ENCODE measurements at regions not wholly inside any gene's neighbourhood (a gene's known extent, or its start where the extent isn't known, plus 50 kb on each side); places are given as distances from the start of the nearest gene placed in this dataset.
"Not testable (repeated sequence)": the region's sequence is repeated elsewhere in the genome, so short reads cannot be mapped to it uniquely, and the experiment has no call there.

DNA sequence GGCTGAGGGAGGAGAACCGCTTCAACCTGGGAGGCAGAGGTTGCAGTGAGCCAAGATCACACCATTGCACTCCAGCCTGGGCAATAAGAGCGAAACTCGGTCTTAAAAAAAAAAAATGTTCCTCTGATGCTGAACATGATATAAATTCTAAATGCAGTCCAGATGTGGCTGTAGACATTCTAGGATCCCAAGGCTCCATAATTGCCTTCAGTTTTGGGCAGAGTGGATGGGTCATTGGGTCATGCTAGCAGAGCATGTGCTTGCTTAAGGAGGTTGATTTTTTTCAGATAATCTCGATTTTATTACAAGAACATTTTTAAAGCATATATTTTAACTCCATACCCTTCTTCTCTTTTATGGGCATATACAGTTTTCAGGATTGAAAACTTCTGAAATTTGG, 112.0 kb downstream of the UTRN start:
- no peak for DNase-seq

DNA sequence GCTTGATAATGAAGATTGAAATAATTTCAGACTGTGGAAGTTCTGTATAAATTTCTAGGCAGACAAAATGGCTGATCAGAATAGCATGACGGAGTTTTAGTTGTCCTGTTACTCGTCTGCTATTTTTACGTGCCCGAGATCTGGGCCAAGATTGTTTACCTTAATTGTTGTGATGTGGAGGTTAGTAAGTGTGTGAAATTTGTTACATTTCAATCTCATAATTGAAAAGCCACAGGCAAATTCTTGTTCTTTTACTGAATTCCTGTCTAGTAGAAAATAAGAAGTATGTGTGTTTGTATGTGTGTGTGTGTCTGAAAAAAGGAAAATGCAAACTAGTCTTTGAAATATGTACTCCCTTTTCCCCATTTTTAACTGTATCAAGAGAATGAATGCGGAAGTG, 115.2 kb downstream of the UTRN start:
- no peak for DNase-seq

- no peak for DNase-seq
Observed at GRCh38 chr6:144401736-144402733, 116.9 kb downstream of the UTRN start.

DNA sequence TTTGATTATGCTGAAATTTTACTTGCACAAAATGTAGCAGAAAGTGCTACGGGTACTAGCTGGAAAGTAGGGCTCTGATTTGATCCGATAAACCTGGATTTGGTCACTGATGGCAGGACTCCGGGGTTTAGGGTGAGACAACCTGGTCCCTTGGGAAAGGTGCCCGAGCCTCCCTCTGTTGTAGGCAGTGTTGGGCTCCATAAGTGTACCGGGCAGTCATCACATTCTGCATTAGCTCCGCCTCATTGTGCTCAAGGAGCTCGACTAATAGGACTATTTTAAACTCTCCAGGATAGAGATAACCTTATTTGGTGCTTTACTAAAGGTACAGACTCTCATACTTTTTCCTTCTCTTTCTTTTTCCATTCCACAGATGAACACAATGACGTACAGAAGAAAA, 117.6 kb downstream of the UTRN start:
- no peak for DNase-seq

- no peak for DNase-seq
Observed at GRCh38 chr6:144405163-144405562, 120.0 kb downstream of the UTRN start.

GRCh38 chr6:144406796-144407195, 121.7 kb downstream of the UTRN start:
- DNase-seq = no peak

DNA sequence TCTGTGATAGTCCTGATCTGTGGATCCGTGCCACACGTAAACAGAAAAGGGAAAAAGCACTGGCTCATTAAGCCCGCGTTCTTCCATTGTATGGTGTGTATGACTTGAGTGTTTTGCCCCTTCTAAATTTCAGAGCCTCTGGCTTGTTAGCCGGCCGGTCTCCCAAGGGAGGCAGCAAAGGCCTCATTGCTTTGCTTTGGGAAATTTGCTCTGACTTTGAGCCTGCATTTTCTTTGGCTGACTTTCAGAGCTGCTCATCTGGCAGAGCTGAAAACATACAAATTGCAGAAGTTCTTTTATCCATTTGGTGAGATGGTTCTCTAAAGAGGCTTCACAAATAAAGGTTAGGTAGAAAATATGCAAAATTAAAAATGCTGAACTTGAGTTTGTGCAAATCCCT, 123.0 kb downstream of the UTRN start:
- DNase-seq = no peak

DNA sequence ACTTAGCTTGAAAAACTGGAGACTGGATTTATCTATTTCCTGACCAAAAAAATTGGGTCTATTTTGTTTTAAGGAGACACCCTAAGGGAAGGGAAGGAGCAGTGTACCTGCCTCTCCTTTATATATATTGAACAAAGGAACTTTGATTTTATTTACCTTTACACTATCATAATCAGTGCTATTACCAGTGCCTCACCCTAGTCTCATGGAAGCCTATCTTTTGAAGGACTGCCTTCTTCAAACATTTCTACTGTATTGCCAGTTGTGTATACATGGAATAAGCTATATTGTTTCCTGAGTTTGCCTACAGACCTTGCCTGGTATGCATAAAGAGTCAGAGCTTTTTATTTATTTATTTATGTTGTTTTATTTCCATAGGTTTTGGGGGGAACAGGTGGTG, 124.9 kb downstream of the UTRN start:
- DNase-seq = no peak

GRCh38 chr6:144410574-144410973, 125.4 kb downstream of the UTRN start:
- DNase-seq = not testable (repeated sequence)

- no peak for DNase-seq
Observed at GRCh38 chr6:144411531-144412165, 126.5 kb downstream of the UTRN start.

GRCh38 chr6:144413418-144413817, 128.3 kb downstream of the UTRN start:
- DNase-seq = peak; percentile 5

DNA sequence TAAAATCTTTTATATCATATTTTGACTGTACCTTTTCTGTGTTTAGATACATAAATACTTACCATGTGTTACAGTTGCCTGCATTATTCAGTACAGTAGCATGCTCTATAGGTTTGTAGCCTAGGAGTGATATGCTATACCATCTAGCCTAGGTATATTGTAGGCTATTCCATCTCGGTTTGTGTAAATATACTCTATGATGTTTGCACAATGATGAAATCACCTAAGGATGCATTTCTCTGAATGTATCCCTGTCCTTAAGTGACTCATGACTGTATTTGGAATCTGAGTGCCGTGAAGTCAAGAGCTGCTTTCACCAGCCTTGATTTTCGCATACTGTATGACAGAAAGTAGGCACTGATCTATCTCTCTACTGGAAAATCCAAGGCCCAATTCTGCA, 129.9 kb downstream of the UTRN start:
- no peak for DNase-seq

DNA sequence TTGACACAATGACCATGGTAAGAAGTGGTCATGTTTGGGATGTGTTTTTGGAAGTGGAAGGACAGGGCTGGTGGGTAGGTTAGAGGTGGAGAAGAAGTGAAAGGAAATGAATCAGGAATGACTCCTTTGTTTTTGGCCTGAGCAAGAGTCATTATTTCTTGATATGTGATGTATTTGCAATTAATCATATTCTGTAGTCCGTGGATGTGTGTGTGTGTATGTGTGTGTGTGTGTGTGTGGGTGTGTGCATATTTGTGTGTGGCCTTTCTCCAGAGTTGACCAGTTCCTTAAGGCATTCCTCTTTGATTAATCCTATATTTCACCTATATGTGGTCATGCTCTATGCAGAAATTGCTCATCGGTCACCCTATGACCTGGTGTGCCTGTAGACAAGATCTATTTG, 130.7 kb downstream of the UTRN start:
- no peak for DNase-seq

DNA sequence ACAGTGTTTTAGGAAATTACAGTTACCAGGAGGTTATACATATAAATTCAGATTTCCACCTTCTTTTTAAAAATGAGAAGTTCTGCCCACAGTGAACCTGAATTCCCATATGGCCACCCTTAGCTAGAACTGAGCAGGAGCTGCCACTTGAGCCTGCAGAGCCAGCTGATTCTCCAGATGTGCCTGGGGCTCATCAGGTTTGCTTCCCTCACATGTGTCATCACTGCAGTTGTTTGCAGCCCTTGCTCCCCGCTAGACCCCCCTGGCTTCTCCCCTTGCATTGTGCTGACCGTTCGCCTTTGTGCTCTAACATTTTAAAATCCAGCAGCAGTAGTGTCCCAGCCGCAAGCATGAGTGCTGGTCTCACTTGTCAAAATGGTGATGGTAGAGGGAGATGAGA, 131.1 kb downstream of the UTRN start:
- DNase-seq = no peak

- DNase-seq = no peak
Observed at GRCh38 chr6:144416773-144417172, 131.6 kb downstream of the UTRN start.

DNA sequence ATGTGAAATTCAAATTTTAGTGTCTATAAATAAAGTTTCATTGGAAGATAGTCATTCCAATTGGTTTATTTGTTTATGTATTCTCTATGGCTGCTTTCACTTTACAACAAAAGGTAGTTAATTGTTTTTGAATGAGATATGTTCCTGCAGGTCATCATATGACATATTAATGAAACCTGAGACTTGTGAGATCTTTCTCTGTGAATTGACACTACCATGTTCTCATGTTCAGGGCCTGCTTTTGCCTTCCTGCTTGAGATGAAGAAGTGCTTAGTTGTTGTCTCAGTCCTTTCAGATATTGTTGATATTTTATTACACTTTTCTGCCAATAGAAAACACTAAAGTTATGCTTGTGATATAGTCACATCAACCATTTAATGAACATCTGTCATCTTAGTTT, 132.5 kb downstream of the UTRN start:
- no peak for DNase-seq

GRCh38 chr6:144418959-144419545, 133.9 kb downstream of the UTRN start:
- DNase-seq = no peak

GRCh38 chr6:144423167-144423566, 138.0 kb downstream of the UTRN start:
- DNase-seq = no peak

DNA sequence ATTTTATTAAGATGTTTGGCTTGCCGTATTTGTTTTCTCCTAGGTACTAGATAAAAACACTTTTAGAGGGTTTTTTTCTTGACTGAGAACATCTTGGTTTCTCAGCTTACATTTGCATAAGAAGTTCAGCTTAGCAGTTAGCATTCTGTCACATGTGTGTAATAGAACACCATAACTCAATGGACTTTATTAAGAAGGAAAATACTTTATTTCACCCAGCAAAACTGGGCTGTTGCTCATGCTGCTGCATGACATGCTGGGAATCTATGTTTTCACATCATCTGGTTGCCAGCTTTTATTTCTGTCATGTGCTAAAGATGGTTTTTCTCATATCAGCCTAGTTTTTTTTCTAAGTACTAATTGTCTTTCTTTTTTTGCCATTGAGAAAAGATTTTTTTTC, 144.6 kb downstream of the UTRN start:
- no peak for DNase-seq

DNA sequence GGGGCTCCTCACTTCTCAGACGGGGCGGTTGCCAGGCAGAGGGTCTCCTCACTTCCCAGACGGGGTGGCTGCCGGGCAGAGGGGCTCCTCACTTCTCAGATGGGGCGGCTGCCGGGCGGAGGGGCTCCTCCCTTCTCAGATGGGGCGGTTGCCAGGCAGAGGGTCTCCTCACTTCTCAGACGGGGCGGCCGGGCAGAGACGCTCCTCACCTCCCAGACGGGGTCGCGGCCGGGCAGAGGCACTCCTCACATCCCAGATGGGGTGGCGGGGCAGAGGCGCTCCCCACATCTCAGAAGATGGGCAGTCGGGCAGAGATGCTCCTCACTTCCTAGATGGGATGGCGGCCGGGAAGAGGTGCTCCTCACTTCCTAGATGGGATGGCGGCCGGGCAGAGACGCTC, 148.3 kb downstream of the UTRN start:
- DNase-seq = not testable (repeated sequence)

GRCh38 chr6:144434308-144434990, 149.3 kb downstream of the UTRN start:
- DNase-seq = no peak

- DNase-seq = no peak
Observed at GRCh38 chr6:144435602-144436426, 150.7 kb downstream of the UTRN start.

Measured in activated CD4-positive, alpha-beta T cell treated with anti-CD3 and anti-CD28 coated beads, Interleukin-2, amount 50 U/mL, for 1 hour (primary cell).